Esophagus muscularis mucosa (tissue), 3 donors: ENCODE measurements at regions not wholly inside any gene's neighbourhood (a gene's known extent, or its start where the extent isn't known, plus 50 kb on each side); places are given as distances from the start of the nearest gene placed in this dataset.

Experiments used
- CTCF ChIP-seq, 3 experiments: fragments of 200-600 bp in 2 of 3; fragments of 450-650 bp in 1 of 3; sonication (generic) in 2 of 3; IDR thresholded peaks; one replicate each; pipeline ENCODE4 v1.5.1; 2017 to 2019; ENCODE audit warnings: antibody characterized with exemption in 3 of 3, mild to moderate bottlenecking in 2 of 3, moderate library complexity in 1 of 3
- POLR2A ChIP-seq: fragments of 450-650 bp; IDR thresholded peaks from one replicate; pipeline ENCODE4 v1.6.1; 2017; ENCODE audit warnings: antibody characterized with exemption, moderate library complexity, mild to moderate bottlenecking, low read depth

- TF ChIP-seq CTCF (IDR thresholded peaks at IDR 0.05) (no peak), POLR2A (no peak)
Observed at GRCh38 chr18:71827301-71827700, 716.8 kb downstream of the CBLN2 start.
